AML-193 (cell line): ENCODE measurements at regions not wholly inside any gene's neighbourhood (a gene's known extent, or its start where the extent isn't known, plus 50 kb on each side); places are given as distances from the start of the nearest gene placed in this dataset.

ENCODE experiments used
- DNase-seq, 2 experiments: peaks; one replicate each; lab custom pipeline; 2025; lab: John Stamatoyannopoulos, UW

GRCh38 chr4:107164962-107165475 is 128.9 kb upstream of the DKK2 start:
- DNase-seq: no peak

GRCh38 chr4:107156443-107156842 is 120.3 kb upstream of the DKK2 start:
- no peak for DNase-seq

- DNase-seq: no peak
Measured at GRCh38 chr4:107155366-107155765, 119.3 kb upstream of the DKK2 start.

- no peak for DNase-seq
Measured at GRCh38 chr4:107153956-107154355, 117.8 kb upstream of the DKK2 start.

- no peak for DNase-seq
Measured at GRCh38 chr4:107153228-107153627, 117.1 kb upstream of the DKK2 start.

- DNase-seq: no peak
Measured at GRCh38 chr4:107151173-107151572, 115.1 kb upstream of the DKK2 start.

- DNase-seq: no peak
Measured at GRCh38 chr4:107148904-107149303, 112.8 kb upstream of the DKK2 start.

- no peak for DNase-seq
Measured at GRCh38 chr4:107147873-107148272, 111.8 kb upstream of the DKK2 start.

- DNase-seq: no peak
Measured at GRCh38 chr4:107138433-107138832, 102.3 kb upstream of the DKK2 start.

GRCh38 chr4:107133965-107134653 is 98.0 kb upstream of the DKK2 start:
- no peak for DNase-seq

GRCh38 chr4:107131295-107131694 is 95.2 kb upstream of the DKK2 start:
- no peak for DNase-seq

- no peak for DNase-seq
Measured at GRCh38 chr4:107130157-107130556, 94.0 kb upstream of the DKK2 start.

GRCh38 chr4:107129611-107130010 is 93.5 kb upstream of the DKK2 start:
- no peak for DNase-seq

- no peak for DNase-seq
Measured at GRCh38 chr4:107129076-107129475, 93.0 kb upstream of the DKK2 start.

GRCh38 chr4:107128116-107128515 is 92.0 kb upstream of the DKK2 start:
- no peak for DNase-seq

- no peak for DNase-seq
Measured at GRCh38 chr4:107125496-107125895, 89.4 kb upstream of the DKK2 start.

- DNase-seq: no peak
Measured at GRCh38 chr4:107122736-107123135, 86.6 kb upstream of the DKK2 start.

GRCh38 chr4:107120661-107121060 is 84.5 kb upstream of the DKK2 start:
- DNase-seq: no peak

GRCh38 chr4:107117726-107118125 is 81.6 kb upstream of the DKK2 start:
- no peak for DNase-seq

GRCh38 chr4:107115185-107115847 is 79.2 kb upstream of the DKK2 start:
- no peak for DNase-seq

- no peak for DNase-seq
Measured at GRCh38 chr4:107114059-107114458, 77.9 kb upstream of the DKK2 start.

- no peak for DNase-seq
Measured at GRCh38 chr4:107098401-107098800, 62.3 kb upstream of the DKK2 start.

- no peak for DNase-seq
Measured at GRCh38 chr4:107094976-107095375, 58.9 kb upstream of the DKK2 start.

GRCh38 chr4:107094332-107094731 is 58.2 kb upstream of the DKK2 start:
- DNase-seq: no peak
